HG03066 (cell line): ENCODE measurements at regions not wholly inside any gene's neighbourhood (a gene's known extent, or its start where the extent isn't known, plus 50 kb on each side); places are given as distances from the start of the nearest gene placed in this dataset.

Experiments
- ATAC-seq: cut with Tn5 transposase; IDR thresholded peaks from one replicate; pipeline ENCODE4 v1.9.1; 2021; ENCODE audit warnings: low read depth; ENCODE audit not compliant: unreplicated experiment

DNA sequence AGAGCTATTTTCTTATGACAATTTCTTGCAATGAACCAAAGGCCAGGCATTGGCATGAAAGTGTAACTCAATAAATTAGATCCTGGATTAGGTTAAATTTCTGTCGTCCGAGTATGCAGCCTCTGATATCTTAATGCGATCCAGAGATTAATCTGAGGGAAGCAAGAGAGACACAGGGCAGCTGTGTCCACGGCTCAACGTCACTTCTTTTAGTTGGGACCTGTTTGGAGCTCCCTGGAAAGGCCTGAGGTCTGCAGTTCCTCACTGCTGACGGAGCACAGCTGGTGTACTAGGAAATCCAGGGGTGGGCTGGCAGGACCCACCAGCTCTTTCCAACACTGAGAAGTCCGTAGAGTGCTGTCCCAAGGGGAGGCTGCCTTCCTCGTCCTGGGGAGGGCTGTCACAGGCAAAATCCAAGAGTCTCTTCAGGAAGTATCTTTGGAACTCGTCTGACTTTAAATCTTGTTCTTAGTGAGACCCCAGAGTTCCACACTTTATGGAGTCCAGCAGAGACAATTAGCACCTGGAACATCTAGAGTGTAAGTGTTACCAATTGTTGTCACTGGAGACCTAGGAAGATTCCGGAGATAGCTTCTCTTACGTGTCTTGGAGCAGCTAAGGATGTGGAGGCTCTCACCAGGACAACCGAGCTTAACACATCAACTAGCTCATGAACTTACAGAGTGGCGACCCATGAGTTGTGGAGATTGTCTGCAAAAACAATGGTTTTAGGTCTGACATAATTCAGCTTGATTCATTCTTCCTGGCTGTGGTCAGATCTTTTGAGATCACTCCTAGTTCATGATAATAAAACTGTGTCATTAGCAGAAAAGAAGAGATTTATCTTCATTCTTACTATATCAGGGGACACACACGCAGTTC lies 173.7 kb downstream of the ACKR3 start:
- no peak for ATAC-seq

DNA sequence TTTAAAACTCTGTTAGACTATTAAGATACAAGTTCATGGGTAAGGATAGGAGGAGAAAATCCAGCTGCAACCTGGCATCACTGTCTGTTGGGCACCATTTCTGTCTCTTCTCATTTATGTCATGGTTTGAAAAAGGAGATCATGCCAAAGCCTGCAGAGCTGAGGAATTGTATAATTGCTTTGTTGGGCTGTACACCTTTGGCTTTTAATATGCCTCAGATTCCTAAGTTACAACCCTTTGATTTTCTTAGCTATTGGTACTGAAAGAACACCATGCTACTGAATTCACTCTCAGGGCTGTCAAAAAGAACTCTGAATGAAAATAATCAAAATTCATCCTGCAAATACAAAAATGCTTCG lies 174.3 kb downstream of the ACKR3 start:
- no peak for ATAC-seq

DNA sequence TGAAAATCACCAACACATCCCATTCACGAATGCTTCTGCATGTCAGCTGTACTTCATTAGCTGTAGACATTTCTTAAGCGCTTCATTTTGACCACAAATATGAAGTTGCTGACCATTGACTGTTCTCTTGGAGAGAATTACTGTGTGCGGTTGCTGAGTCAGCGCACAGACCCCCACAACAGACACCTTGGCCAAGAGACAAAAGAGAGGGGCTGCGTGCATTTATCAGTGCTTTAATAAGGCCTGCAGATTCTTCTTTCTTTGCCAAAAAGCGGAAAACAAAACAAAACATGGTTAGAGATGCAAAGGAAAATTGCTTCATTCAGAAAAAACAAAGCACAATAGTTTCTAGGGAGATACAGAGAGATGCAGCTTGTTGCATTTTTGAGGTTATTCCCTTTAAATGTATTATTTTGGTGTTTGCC lies 174.7 kb downstream of the ACKR3 start:
- ATAC-seq: no peak

DNA sequence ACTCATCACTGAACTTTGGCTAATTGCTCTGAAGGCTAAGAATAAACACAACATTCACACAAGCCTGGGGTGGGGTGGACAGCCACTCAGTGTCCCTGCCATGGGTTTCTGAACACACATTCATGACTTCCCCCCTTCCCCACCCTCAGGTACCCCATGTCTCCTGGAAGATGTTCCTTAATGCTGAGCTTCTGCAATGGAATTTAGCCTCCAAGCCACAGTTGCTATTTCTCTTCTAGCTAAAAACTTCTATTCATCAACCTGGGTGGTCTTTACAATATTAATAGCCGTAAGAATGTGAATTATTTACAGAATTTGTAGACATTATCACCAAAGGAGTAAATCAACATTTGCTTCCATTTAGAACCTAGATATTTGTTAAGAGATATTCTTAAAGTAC lies 175.1 kb downstream of the ACKR3 start:
- ATAC-seq: no peak

DNA sequence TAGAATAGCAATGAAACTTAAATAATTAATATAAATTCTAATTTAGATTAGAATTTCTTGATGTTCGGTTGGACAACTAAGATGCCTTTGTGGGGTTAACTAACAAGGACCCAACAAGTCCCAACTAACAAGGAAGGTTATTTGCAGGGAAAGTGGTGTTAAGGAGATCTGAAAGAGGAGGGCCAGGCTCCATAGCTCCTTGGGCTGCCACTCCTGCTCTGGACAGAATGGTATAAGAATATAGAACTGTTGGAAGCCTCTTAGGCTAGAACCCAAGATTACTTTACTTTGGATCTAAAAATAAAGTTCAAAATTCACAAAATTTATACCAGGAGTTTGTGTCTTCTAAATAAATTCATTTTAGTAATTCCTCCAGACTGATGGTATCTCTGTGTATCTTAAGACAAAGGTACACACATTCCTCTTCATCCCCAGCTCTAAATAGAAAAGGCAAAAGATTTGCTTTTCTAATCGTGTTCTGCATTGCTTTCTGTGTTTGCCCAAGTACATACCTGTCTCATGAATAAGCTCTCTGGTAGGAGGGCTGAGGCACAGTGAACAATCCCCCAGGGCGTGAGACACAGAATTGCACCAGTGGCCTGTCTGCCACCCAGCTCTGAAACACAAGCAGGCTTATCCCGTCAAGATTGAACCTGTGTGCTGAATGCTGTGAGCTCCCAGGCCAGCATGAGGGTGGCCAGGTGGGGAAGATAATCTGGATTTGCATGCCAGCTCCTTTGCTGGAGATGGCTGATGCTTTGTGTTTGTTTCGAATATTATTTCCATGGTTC lies 176.0 kb downstream of the ACKR3 start:
- no peak for ATAC-seq

DNA sequence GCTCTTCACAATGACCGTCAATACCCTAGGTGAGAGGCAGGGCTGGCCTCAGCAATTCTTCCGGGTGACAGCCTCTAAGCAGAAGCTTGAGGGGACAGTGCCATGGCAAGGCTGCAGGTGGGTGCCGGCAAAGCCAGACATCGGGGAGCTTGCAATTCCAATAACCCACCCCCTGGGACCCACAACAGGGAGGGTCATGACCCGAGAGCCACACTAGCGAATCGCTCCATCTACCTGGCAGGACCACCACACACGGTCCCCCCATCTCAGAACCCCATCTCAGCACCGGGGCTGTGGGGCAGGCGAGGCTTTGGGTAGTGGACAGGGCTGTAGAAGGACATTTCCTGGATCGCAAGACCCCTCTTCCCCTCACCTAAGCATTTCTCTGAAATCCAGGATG lies 177.2 kb downstream of the ACKR3 start:
- ATAC-seq: no peak

DNA sequence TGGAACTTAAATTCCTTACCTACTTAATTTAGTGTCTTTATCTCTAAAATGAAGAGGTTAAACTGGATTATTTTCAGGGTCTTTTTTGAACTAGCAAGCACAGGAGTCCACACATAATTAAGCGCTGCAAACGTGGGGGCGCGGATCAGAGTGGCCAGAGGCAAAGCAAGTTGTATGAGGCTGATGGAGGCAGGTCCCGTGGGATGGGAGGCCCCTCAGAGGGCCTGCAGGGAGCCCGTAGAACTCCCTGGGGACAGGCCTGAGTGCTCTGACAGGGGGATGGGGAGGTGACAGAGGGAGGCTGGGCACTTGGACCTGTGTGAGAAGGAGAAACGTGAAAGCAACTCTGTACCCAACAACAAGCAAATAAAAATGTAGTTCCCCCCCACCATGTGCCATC lies 177.8 kb downstream of the ACKR3 start:
- ATAC-seq: no peak

DNA sequence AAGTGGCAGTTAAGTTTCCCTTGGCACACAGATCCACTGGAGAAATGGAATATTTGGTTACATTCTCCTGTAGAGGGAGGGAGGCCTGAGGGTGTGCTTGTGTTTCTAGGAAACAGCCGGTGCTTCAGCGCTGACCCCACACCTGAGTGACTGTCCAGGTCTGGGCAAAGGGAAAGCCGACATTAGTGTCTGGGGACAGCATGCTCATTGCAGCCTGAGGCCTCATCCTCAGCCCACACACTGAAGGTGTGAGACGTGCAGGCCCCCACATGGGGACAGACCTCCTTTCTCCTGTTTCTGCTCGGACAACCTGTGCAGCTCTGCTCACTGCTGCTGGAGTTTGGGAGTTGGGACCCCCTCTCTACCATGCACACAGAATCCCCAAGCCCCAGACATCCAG lies 178.3 kb downstream of the ACKR3 start:
- ATAC-seq: no peak

DNA sequence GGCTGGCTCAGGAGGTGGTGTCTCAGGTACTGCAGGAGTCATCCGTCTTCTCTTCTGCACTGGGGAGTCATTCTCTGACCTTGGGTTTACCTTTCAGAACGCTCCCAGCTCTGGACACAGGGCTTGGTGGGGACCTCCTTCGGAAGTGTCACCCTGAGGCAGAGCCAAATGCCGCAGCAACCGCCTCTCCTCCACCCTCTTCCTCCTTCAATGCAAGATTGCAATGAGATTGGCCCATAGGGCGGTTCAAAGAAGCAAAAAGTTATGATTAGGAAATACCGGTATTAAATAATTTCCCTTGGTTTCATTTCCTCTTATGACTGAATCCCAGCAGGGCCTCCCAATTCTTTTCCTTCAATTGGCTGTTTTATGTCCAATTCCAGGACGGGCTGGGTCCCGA lies 178.8 kb downstream of the ACKR3 start:
- ATAC-seq: no peak

DNA sequence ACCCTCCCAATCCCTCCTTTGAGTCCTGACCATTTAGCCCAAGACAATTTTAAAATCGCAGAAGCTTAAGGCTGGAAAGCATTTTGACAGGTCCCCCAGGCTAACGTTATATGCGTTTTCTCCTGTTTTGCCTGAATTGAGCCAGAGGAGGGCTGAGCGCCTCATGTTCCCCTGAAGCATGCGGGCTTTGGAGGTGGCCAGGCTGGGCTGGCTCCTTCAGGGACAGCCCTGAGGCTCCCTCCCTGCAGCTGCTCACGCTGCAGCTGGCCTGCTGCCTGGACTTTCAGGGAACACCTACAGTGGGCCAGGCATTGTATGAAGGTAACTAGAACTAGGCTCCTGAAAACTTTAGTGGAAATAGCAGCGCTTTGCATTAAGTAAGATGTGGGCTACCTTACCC lies 179.2 kb downstream of the ACKR3 start:
- no peak for ATAC-seq

DNA sequence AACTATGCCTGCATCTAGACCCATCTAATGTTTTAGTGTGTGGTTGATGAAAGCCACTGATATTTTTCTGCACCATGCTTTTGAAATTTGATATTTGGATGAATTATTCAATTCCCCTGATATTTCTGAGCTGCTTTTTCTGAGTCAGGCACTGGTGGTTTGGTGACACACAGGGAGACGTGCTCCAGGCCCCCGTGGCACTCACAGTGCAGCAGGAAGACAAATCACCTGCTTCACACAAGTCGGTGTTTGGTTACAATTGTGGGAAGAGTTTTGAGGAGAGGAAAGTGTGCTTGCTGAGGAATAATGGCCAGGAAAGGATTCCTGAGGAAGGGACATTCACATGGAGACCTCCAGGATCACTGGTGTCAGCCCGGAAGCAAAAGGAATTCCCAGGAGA lies 179.7 kb downstream of the ACKR3 start:
- no peak for ATAC-seq

DNA sequence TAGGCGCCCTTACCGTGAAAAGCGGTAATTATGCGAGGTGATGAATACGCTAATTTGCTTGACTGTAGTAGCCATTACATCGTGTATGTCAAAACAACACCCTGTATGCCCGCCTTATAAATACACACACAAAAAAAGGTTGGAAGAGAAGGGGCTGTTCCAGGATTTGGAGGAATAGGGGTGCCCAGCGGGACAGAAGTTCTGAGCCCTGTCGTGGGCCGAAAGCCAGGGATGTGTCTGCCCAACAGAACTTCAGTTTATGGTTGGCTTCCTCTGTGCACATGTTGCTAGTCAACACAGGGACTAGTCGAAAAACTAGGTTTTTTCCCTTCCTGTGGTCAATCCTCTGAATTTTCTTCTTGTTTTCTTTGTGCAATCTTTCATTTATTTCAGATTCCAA lies 182.5 kb downstream of the ACKR3 start:
- ATAC-seq: no peak

DNA sequence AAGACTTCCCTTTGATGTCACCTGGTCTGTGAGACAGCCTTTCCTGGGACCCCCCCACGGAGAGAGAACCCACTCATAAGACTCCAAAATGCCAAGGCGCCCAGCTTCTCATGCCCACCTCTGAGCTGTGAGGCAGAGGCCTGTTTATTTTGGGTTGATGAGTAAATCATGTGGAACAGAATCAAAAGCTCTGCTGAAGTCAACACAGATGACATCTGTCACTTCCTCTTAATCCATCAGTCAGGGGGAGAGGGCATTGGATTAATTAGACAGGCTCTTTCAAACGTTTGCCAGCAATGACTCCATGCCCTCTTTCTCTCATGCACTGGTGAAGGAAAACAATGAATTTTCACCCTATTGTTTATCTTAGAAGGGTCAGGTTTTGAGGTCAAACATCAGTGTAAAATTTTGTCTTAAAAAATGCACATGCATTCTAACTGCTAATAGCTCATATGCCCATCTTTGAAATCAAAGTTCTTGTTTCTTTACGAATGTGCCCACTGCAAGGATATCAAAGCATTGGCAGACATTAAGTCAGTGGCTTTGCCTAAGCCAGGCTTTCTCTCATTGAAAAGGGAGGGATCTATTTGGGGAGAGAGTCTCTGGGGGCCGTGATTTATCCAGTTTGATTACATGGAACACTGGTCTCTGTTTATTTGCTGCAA lies 184.1 kb downstream of the ACKR3 start:
- ATAC-seq: no peak

DNA sequence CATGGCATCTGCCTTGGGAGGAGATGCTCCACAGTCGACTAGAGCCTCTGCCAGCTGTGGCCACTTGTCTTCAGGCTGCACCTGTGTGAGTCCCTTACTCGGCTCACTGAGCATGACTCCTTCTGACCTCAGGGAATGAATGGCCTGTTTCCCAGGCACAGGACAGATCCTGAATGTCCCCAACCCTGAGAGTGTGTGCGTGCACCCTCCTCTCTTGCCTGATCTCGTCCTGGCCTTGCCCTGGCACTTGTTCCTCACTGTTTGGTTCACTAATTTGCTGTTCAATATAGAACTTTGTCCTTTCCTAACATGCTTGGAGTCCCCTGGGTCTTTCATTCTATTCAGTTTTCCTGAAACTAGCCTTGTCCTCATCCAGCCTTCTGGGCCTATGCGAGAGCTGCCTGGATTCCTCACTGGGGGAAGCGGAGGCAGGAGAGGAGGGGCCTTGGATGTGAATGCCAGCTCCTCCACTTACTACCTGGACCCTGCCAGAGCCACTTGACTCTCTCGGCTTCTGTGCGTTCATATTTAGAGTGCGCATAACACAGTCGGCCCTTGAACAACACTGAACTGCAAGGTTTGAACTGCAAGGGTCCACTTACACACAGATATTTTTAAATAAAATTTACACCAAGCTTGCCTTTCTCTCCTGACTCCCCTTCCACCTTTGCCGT lies 184.8 kb downstream of the ACKR3 start:
- ATAC-seq: no peak

DNA sequence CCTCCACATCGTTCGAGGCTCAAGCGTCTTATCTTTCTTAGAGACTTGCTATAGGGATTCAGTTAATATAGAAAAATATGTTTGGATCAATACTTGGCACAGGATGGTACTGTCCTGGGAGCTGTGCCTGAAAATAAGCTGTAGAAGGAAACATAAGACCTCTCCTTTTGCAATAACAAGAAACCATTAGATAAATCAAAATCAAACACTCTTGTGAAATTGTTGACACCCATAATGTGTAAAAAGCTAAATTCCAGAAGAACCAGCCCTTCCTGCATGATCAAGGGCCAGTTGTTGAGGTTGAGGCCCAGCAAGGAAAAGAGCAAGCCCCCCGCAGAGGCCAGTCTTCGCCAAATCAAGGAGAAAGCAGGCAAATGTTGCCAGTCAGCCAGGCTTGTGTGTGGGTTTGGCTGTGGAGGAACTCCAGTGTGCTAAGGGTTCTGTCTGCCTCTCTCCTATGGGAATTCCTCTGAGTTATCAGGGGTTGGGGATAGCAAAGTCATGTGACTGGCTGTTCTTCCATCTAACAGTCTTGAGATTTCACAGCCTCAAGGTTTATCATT lies 185.7 kb downstream of the ACKR3 start:
- no peak for ATAC-seq

DNA sequence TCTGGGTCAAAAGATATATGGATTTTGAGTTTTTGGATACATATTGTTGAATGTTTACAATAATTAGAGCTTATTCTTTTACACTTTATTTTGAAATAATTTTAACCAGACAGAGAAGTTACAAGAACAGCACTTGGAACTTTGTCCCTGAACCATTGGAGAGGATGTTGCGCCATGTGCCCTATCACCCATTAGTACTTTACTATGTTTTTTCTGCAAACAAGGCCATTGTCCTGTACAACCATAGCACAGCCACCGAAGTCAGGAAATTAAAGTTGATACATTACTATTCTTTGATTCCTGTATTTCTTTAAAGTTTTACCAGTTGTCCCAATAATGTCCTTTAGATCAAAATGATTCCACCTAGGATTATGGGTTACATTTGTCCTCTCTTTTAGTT lies 188.8 kb downstream of the ACKR3 start:
- ATAC-seq: no peak

DNA sequence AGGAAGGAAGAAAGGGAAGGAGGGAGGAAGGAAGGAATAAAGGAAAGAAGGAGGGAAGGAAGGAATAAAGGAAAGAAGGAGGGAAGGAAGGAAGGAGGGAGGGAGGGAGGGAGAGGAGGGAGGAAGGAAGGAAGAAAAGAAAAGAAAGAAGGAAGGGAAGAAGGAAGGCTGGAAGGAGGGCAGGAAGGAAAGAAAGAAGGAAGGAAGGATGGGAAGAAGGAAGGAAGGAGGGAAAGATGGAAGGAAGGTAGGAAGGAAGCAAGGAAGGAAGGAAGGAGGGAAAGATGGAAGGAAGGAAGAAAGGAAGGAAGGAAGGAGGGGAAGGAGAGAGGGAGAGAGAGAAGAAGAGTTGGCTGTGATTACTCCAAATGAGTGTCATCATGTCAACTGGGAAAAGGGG lies 190.6 kb downstream of the ACKR3 start:
- no peak for ATAC-seq

DNA sequence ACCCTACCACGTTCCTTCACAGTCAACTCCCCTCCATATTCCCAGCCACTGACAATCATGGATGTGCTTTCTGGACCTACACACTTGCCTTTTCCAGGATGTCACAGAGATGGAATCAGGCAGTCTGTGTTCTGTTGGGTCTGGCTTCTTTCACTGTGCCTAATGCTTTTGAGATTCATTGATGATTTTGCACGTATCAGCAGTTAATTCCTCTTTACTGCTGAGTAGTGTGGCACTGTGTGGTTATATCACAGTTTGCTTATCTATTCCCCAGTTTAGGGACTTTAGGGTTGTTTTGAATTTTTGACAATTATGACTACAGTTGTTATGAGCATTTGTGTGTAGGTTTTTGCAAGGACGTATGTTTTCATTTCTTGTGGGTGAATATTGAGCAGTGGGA lies 191.7 kb downstream of the ACKR3 start:
- no peak for ATAC-seq

DNA sequence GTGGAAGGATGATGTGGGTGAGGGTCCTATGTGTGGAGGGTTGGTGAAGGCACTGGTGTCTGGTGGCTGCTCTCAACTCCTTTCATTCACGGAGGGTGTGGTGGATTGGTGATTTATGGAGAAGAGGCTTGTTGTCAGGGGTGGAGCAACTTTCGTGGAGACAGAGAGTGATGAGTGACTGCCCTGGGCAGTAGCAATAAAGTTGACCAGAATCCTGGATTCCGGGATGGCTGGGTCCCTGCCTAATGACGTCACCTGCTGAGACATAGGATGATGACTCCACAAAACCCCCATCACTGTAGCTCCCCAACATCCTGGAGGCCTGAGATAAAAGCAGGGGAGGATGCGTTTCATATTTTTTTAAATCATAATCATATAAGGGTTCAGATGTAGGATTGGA lies 193.0 kb downstream of the ACKR3 start:
- no peak for ATAC-seq

DNA sequence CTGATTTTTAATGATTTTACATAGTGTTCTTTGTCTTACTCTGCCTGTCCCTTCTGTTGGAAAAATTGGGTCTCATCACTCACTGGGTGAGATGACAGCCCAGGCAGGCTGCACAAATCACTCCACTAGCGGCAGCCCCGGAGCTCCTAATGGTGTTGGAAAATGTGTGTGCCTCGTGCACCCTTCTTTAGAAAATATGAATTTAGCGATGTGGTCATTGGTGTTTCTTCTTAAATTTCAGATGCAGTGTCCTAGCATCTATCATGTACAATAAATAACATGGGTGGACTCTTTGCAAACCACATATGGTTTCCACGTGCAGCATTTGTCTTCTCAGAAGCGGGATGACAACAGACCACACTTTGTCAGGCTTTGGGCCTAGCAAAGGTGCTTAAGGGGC lies 194.2 kb downstream of the ACKR3 start:
- ATAC-seq: no peak

DNA sequence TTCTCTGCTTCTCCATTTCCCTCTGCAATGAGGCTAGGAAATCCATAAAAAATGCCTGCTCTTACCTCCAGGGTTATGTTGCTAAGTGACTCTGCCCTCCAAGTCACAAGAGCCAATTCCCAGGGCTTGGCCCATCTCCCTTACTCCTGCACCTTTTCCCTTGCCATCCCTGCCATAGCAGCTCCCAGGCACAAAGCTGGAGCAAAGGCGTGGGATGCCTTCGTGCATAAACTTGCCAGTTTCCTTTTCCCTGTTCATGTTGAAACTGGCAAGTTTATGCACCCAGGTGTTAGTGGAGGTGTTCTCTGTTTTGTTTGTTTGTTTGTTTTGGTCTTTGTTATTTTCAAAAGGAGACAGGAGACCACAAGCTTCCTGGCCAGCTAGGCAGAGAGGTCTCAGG lies 195.1 kb downstream of the ACKR3 start:
- ATAC-seq: no peak
